ENCODE measurements at regions not wholly inside any gene's neighbourhood (a gene's known extent, or its start where the extent isn't known, plus 50 kb on each side); places are given as distances from the start of the nearest gene placed in this dataset.
"Not testable (repeated sequence)": the region's sequence is repeated elsewhere in the genome, so short reads cannot be mapped to it uniquely, and the experiment has no call there.

DNA sequence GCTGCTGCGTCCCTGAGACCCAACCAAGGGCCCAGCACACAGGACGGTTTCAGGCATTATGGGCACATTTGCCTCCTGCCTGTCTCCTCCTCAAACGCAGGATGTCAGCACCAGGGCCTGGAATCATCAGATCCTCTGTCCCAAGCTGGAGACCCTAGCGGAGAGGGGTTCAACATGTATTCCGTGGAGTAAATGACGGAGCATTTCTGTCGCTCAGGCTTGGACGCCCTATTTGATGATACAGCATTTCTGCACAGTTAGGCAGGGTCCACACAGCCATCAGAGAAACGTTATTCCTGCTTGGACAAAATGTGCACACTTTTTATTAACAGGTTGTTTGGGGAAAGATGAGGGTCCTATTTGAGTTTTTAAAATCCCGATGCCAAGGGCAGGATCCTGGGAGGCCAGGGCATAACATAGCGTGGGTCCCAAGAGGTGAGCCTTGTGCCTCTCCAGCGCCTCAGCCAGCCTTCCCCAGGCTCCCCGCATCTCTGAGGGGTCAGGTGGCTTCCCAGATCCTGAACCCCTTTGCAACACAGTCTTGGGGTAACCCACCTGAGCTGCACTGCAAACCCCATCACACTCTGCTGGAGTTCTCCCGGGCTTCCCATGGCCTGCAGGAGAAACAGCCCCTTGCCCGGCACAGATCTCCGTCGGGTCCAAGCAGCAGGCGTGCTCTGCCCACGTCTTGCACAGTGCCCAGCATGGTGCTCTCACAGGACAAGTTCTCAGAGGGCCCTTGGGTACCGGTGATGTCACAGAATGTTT, 319.7 kb upstream of the MYT1L start:
- no peak overlapping the region for H3K4me3 Mint-ChIP-seq
- ATAC-seq (no peak), DNase-seq (no peak)
- POLR2A ChIA-PET: no interaction called here
- peaks cover 0 to 1% (median 0%) of the 10 kb centered on the region in 5 donors for H3K27me3 Mint-ChIP-seq
- peaks cover 15 to 42% (median 21%) of the 10 kb centered on the region in 4 donors for H3K4me1 Mint-ChIP-seq
- no peaks in the 10 kb centered on the region for H3K36me3 Mint-ChIP-seq
- H3K27ac Mint-ChIP-seq: peak overlapping the region in 1 of 10 donors; percentile 21
- no peaks in the 10 kb centered on the region for H3K9me3 Mint-ChIP-seq

DNA sequence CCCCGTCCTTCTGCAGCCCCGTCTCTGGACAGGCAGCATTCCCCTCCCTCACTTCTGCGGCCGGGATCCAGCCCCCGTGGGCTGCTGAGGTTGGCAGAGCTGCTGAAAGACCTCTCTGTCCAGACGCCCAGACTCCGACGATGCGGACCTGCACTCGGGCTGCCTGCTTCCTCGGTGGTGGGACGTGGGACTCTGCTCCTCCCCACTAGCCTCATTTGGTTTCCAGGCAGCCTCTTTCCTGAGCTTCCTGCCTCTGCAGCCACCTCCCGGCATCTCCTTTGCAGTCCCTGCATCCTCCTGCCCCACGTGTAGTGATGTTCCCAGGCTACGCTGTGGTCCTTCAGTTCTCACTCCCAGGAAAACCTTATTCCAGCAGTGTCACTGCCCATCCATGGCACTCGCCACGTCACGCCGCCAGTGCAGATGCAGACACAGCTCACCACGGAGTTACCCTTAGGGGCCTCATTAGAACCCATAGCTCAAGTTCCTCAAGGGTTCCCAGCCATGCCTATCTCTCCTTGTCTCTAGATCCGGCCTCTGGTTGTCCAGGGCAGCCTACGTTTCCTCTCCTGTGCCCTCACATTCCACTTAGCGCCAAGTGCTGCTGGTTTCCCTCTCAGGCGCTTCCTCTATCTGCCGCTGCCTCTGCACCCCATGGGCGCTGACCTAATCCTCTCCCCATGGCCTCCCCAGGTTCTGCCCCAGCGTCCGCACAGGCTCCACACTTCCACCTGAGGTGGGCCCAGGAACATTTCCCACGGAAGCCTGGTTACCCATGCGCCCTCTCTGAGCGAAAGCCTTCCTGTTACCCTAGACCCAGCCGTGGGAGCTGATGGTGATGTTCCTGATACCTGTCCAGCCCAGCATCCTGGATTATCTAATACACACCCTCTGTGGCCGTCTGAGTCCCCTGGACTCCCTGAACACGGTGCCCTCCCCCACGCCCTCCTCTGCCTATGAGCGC, 318.3 kb upstream of the MYT1L start:
- Mint-ChIP-seq H3K27me3 (no peaks in the 10 kb centered on the region), H3K4me3 (peak overlapping the region in 1 of 10 donors; percentile 56), H3K27ac (peak overlapping the region in 4 of 10 donors; percentile 32 to 75 (median 47)), H3K9me3 (no peaks in the 10 kb centered on the region), H3K36me3 (no peaks in the 10 kb centered on the region), H3K4me1 (peaks cover 18 to 56% (median 31%) of the 10 kb centered on the region in 4 donors)
- POLR2A ChIA-PET: no interaction called here
- ATAC-seq (no peak), DNase-seq (peak in 1 of 10 donors; percentile 58)

DNA sequence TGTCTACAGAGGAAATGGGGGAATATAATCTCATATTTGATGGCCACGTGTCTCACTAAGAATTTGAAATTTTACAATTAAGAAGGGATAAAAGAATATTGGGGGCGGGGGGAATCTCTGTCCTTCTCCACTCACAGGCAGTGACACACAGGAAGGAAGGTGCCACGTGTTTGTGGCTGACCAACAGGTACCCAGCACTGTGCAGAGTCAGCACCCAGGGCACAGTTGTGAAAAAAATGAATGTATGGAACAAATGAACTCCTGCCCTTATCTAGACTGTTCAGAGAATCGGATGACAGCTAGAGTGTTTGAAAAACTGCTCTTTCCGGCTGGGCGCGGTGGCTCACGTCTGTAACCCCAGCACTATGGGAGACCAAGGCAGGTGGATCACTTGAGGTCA, 317.0 kb upstream of the MYT1L start:
- H3K4me1 Mint-ChIP-seq: peaks cover 25 to 66% (median 36%) of the 10 kb centered on the region in 4 donors
- POLR2A ChIA-PET: interaction anchor here (1.1 kb wide), 1 partner anchor 9 kb away, joined by 3 read pairs; no protein-coding TSS in a partner anchor
- H3K4me3 Mint-ChIP-seq: peak overlapping the region in 1 of 10 donors; percentile 76
- no peaks in the 10 kb centered on the region for H3K36me3 Mint-ChIP-seq
- peaks cover 0 to 3% (median 0%) of the 10 kb centered on the region in 5 donors for H3K27me3 Mint-ChIP-seq
- no peak for ATAC-seq
- peak overlapping the region in 2 of 10 donors; percentile 24 to 32 for H3K27ac Mint-ChIP-seq
- peaks cover 0 to 4% (median 0%) of the 10 kb centered on the region in 9 donors for H3K9me3 Mint-ChIP-seq
- DNase-seq: no peak

DNA sequence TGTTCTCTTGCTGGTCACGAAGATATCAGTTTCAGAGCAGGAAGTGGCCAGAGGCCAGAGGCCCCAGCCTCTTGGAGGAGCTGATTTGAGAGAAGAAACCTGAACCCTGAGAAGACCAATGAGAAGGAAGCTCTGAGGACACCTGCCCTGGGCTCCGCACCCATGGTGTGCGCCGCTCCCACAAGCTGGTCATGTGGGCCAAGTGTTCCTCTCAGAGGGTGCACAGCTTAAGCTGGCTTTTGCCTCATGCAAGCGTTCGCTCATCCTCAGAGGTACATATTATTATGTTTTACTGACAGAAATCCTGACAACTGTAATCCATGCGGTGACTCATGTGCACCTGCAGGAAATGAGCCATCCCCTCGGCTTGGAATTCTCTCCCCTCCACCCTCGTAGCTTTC, 316.1 kb upstream of the MYT1L start:
- POLR2A ChIA-PET: interaction anchor here (1.0 to 2.7 kb wide), 4 partner anchors 10 to 41 kb away, joined by 3 to 27 read pairs (median 3); no protein-coding TSS in a partner anchor
- DNase-seq (peak in 3 of 10 donors; percentile 11 to 46 (median 15)), ATAC-seq (peak; percentile 38 to 49)
- Mint-ChIP-seq H3K27me3 (peaks cover 0 to 3% (median 0%) of the 10 kb centered on the region in 5 donors), H3K4me3 (peak overlapping the region; percentile 50 to 88 (median 81)), H3K36me3 (no peaks in the 10 kb centered on the region), H3K9me3 (peaks cover 0 to 4% (median 0%) of the 10 kb centered on the region in 9 donors), H3K4me1 (peaks cover 25 to 66% (median 36%) of the 10 kb centered on the region in 4 donors), H3K27ac (peak overlapping the region; percentile 79 to 98 (median 94))

DNA sequence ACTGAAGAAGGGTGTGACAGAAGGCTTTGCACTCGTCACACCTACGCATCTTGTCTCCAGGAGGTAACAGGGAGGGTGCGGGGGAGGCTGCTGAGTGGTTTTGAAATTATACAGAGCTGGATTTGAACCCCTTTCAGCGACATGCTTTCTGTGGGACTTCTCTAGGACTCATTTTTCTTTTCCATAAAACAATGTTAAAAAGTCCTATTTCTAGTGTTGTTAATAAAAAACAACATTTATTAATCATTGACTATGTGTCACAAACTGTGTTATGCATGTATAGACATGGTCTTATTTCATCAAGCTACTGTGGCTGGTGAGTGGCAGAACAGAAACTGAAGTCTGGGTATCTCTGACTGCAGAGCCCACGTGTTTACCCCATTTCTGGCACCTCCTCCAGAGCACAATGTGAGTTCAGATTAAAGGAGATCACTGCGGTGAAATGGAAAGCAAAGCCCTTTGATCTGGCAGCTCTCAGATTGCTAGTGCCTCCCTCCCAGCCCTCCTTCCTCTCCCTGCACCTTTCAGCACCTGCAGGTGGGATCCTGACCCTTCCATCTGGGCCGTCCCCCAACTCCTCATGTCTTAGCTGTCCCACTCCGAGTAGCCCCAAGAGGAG, 315.5 kb upstream of the MYT1L start:
- Mint-ChIP-seq H3K27ac (peak overlapping the region; percentile 79 to 98 (median 94)), H3K9me3 (peaks cover 0 to 4% (median 0%) of the 10 kb centered on the region in 9 donors), H3K4me1 (peaks cover 25 to 65% (median 36%) of the 10 kb centered on the region in 4 donors), H3K27me3 (peaks cover 0 to 3% (median 0%) of the 10 kb centered on the region in 5 donors), H3K36me3 (no peaks in the 10 kb centered on the region), H3K4me3 (peak overlapping the region; percentile 52 to 88 (median 81))
- POLR2A ChIA-PET: interaction anchor here (1.0 to 2.7 kb wide), 3 partner anchors 33 to 42 kb away, joined by 3 to 27 read pairs (median 3); no protein-coding TSS in a partner anchor
- peak; percentile 94 to 97 for ATAC-seq
- peak; percentile 29 to 83 (median 64) for DNase-seq

DNA sequence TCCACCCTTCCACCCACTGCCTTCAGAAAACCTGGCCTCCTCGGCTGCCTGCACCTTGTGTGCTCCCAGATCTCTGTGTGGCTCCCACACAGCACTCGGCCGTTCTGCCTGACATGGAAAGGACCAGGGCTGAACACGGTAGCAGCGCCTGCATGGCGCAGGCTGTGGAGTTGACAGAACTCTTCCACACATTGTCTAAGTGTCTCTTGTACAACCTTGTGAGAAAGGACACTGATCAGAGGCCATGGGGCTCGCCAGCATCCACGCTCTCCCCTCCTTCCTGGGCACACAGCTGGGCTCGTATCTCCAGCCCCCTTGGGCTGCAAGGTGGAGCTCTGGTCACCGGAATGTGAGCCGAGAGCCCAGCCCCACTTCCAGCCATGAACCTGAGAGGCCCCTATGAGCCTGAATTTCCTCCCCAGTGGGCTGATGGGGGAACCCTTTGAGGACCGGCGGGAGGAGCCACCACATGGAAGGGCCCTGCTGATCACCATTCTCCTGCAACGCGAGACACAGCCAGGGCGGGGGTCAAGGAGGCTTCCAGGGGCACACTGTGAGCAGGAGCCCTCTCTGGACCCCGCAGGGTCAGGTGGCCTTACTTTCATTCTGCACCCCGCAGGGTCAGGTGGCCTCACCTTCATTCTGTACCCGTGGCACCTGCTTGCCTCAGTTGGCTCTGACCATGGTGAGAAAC, 314.2 kb upstream of the MYT1L start:
- Mint-ChIP-seq H3K4me1 (peaks cover 26 to 60% (median 37%) of the 10 kb centered on the region in 4 donors), H3K27ac (peak overlapping the region; percentile 79 to 98 (median 94)), H3K4me3 (peak overlapping the region in 1 of 10 donors; percentile 19), H3K9me3 (peaks cover 0 to 4% (median 0%) of the 10 kb centered on the region in 9 donors), H3K27me3 (peaks cover 0 to 3% (median 0%) of the 10 kb centered on the region in 5 donors), H3K36me3 (no peaks in the 10 kb centered on the region)
- no peak for ATAC-seq
- POLR2A ChIA-PET: interaction anchor here (2.7 kb wide), 1 partner anchor 32 kb away, joined by 27 read pairs; no protein-coding TSS in a partner anchor
- DNase-seq: peak in 1 of 10 donors; percentile 59

DNA sequence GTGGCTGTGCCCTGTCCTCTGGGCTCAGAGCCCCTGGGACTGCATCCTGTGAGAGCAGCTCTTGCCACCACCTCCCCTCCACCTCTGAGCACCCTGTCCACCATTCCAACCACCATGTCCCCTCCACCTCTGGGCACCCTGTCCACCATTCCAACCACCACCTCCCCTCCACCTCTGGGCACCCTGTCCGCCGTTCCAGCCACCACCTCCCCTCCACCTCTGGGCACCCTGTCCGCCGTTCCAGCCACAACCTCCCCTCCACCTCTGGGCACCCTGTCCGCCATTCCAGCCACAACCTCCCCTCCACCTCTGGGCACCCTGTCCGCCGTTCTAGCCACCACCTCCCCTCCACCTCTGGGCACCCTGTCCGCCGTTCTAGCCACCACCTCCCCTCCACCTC, 313.7 kb upstream of the MYT1L start:
- peaks cover 26 to 59% (median 37%) of the 10 kb centered on the region in 4 donors for H3K4me1 Mint-ChIP-seq
- peak overlapping the region in 7 of 10 donors; percentile 69 to 98 (median 95) for H3K27ac Mint-ChIP-seq

DNA sequence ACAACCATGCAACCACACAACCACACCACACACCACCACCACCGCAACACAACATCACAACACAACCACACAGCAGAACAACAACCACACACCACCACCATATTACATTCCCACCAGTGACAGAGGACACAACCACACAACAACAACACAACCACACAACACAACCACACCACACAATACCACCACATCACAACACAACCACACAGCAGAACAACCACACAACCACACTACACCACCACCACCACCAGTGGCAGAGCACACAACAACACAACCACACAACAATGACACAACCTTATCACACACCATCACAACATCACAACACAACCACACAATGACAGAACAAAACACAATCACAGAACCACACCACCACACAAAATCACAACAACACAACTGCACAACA, 313.0 kb upstream of the MYT1L start:
- no peak for ATAC-seq
- POLR2A ChIA-PET: no interaction called here
- Mint-ChIP-seq H3K4me3 (peak overlapping the region in 1 of 10 donors; percentile 4), H3K9me3 (peaks cover 0 to 4% (median 0%) of the 10 kb centered on the region in 9 donors), H3K27ac (peak overlapping the region in 9 of 10 donors; percentile 68 to 97 (median 86)), H3K36me3 (no peaks in the 10 kb centered on the region), H3K4me1 (peaks cover 26 to 52% (median 37%) of the 10 kb centered on the region in 4 donors), H3K27me3 (peaks cover 0 to 5% (median 3%) of the 10 kb centered on the region in 5 donors)
- no peak for DNase-seq

More for the DNA sequence above, 313.7 kb upstream of the MYT1L start:
- DNase-seq: peak in 1 of 10 donors; percentile 58
- ATAC-seq, H3K36me3 Mint-ChIP-seq, H3K27me3 Mint-ChIP-seq, POLR2A ChIA-PET, H3K9me3 Mint-ChIP-seq: not testable (repeated sequence)
- peak overlapping the region in 1 of 10 donors; percentile 22 for H3K4me3 Mint-ChIP-seq

DNA sequence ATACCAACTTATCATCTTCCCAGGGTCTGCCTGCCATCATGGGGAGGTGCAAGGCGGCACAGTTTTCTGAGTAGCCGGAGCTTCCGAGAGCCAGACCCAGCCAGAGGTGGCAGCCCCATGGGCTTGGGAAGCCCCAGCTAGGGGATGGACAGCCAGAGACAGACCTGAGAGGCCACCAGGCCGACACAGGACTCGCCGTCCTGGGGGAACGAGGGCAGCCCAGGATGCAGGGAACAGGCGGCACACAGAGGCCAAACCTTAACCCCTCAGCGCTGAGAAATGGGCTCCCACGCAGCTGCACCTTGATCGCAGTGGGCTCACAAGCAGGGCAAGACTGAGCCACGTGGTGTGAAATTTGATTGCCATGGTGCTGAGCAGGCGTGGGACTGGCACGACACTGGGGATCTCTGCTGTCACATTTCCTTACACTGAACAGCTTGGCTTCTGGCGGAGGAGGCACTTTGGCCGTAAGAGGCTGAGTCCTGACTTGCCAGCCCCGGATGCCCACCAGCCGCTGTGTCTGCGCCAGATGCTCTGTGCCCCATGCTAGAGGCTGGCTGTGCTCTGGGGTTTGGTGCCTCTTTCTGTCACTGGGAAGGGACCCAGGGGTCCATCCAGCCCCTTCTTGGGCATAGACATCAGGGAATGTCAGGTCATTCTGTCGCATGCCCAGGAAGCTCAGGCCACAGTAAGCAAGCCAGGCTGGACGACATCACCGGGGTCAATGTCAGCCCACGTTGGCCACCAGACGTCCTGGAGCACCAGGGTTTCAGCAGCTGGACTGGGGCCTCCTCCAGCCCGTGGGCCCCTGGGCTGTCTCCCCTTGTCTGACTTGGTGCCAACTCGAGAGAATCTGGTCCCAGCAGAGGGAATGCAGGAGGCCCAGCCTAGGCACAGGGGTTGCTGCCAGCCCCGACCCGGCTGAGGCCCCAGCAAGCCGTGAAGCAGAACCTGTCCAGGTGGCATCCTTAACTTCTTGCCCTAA, 312.1 kb upstream of the MYT1L start:
- Mint-ChIP-seq H3K27me3 (peaks cover 0 to 11% (median 3%) of the 10 kb centered on the region in 5 donors), H3K4me3 (peak overlapping the region in 1 of 10 donors; percentile 4), H3K27ac (peak overlapping the region in 6 of 10 donors; percentile 75 to 97 (median 92)), H3K9me3 (peaks cover 0 to 4% (median 0%) of the 10 kb centered on the region in 9 donors), H3K36me3 (no peaks in the 10 kb centered on the region), H3K4me1 (peaks cover 26 to 48% (median 37%) of the 10 kb centered on the region in 4 donors)
- POLR2A ChIA-PET: no interaction called here
- DNase-seq (peak in 1 of 10 donors; percentile 57), ATAC-seq (no peak)

DNA sequence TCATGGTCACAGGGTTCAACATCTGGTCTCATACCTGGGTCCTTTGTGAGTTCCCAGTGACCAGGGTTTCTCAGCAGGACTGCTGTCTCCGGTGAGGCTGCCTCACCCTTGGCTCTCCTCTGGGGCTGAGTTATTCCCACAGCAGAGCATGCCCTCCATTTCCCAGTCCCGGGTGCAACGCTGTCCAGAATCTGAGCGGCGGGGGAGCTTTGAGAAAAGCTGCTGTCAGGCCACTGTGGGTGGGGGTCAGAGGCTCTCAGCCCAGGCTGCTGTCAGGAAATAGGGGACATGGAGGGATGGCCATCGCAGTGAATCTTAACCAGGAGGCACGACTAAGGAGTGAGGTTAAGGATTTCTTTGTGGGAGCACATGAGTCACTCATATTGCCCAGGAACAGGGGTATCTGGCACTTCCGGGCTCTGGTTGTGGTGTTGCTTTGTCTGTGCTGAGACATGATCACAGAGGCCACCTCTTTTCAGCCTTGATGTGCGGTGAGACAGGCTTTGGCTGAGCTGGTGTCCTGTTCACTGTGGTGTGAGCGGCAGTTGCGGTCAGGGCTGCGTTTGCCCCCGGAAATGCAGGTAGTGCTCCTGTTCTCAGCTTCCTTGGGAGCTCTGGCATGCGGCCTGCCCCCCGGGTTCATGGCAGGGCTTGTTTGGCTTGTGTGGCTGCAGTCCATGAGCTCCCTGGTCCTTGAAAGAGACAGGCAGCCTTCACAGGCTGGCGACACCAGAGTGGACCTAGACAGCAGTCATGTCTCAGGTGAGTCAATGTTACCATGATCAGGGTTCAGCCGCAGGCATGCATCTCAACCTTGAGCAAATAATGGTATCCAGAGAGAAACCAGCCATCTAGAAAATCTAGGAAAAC, 310.7 kb upstream of the MYT1L start:
- no peak for ATAC-seq
- peaks cover 0 to 4% (median 0%) of the 10 kb centered on the region in 9 donors for H3K9me3 Mint-ChIP-seq
- no peak for DNase-seq
- H3K4me1 Mint-ChIP-seq: peaks cover 19 to 34% (median 26%) of the 10 kb centered on the region in 4 donors
- H3K27me3 Mint-ChIP-seq: peaks cover under 1 to 11% (median 5%) of the 10 kb centered on the region in 5 donors
- POLR2A ChIA-PET: no interaction called here
- no peaks in the 10 kb centered on the region for H3K36me3 Mint-ChIP-seq
- peak overlapping the region in 4 of 10 donors; percentile 13 to 78 (median 36) for H3K27ac Mint-ChIP-seq
- H3K4me3 Mint-ChIP-seq: peak overlapping the region in 1 of 10 donors; percentile 22

All from naive thymus-derived CD8-positive, alpha-beta T cell (primary cell).